Activated CD8-positive, alpha-beta T cell treated with anti-CD3 and anti-CD28 coated beads for 36 hours (primary cell): ENCODE measurements at regions not wholly inside any gene's neighbourhood (a gene's known extent, or its start where the extent isn't known, plus 50 kb on each side); places are given as distances from the start of the nearest gene placed in this dataset.

Source experiments
- ATAC-seq: fragments of 200-7000 bp; cut with Tn5 transposase; one replicate; pipeline ENCODE4 v1.10.0; 2021; ENCODE audit warnings: mild to moderate bottlenecking, moderate library complexity
- CTCF ChIA-PET: fragments of 350-600 bp; sonication (Branson Sonifier 250); formaldehyde crosslinking; loops from one replicate; lab custom pipeline; 2021; ENCODE audit warnings: antibody characterized with exemption; lab: Charles Lee
- POLR2A ChIA-PET: fragments of 350-600 bp; sonication (Branson Sonifier 250); formaldehyde crosslinking; loops from one replicate; lab custom pipeline; 2021; ENCODE audit warnings: antibody characterized with exemption; lab: Charles Lee
- DNase-seq: peaks from one replicate; pipeline ENCODE4 v3.0.0-alpha.2; 2020
- H3K27ac Mint-ChIP-seq: one replicate; pipeline ENCODE4 v1.8.0; 2021; ENCODE audit warnings: mild to moderate bottlenecking, mixed read lengths
- H3K27me3 Mint-ChIP-seq: one replicate; pipeline ENCODE4 v1.8.0; 2021; ENCODE audit warnings: mixed read lengths
- H3K36me3 Mint-ChIP-seq: one replicate; pipeline ENCODE4 v1.8.0; 2021; ENCODE audit warnings: low read depth, mixed read lengths
- H3K4me1 Mint-ChIP-seq: one replicate; pipeline ENCODE4 v1.8.0; 2021; ENCODE audit warnings: low read depth, mixed read lengths
- H3K4me3 Mint-ChIP-seq: one replicate; pipeline ENCODE4 v1.8.0; 2021; ENCODE audit warnings: mild to moderate bottlenecking, moderate library complexity, mixed read lengths
- H3K9me3 Mint-ChIP-seq: one replicate; pipeline ENCODE4 v1.8.0; 2021; ENCODE audit warnings: mixed read lengths
- intact Hi-C: fragments of 100-400 bp; cut with micrococcal nuclease; formaldehyde crosslinking; loops from one replicate; pipeline ENCODE4 v1.10.0; 2022
- TF ChIP-seq, protein P1 (sequence below): fragments of 200-600 bp; IDR thresholded peaks from one replicate; pipeline ENCODE4 v1.8.0; 2022; ENCODE audit warnings: antibody characterized with exemption, mild to moderate bottlenecking

DNA sequence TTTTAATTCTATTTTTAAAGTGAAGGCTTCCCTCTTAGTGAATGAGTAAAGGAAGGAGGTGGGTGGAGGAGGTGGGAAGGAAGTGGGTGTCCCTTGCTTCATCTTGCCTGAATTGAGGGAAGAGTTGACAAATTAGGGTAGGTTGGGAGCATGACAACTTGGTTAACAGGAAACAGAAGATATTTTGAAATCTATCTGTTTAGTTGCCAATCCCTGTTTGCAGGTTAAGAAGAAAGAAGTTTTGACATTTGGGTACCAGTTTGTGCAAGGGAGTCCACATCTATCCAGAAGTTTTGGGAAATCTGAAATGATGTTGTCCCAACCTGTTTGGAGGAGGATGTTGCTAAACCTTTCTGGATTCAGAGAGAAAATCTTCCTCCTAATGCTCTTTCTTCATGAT is 204.1 kb upstream of the SUCLG2 start:
- no peaks in the 10 kb centered on the region for H3K36me3 Mint-ChIP-seq
- peaks cover 4% of the 10 kb centered on the region for H3K4me1 Mint-ChIP-seq
- ATAC-seq (no peak), DNase-seq (no peak)
- POLR2A ChIA-PET: no interaction called here
- TF ChIP-seq, protein P1, sequence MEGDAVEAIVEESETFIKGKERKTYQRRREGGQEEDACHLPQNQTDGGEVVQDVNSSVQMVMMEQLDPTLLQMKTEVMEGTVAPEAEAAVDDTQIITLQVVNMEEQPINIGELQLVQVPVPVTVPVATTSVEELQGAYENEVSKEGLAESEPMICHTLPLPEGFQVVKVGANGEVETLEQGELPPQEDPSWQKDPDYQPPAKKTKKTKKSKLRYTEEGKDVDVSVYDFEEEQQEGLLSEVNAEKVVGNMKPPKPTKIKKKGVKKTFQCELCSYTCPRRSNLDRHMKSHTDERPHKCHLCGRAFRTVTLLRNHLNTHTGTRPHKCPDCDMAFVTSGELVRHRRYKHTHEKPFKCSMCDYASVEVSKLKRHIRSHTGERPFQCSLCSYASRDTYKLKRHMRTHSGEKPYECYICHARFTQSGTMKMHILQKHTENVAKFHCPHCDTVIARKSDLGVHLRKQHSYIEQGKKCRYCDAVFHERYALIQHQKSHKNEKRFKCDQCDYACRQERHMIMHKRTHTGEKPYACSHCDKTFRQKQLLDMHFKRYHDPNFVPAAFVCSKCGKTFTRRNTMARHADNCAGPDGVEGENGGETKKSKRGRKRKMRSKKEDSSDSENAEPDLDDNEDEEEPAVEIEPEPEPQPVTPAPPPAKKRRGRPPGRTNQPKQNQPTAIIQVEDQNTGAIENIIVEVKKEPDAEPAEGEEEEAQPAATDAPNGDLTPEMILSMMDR: no peak
- H3K27me3 Mint-ChIP-seq: no peaks in the 10 kb centered on the region
- CTCF ChIA-PET: no interaction called here
- H3K27ac Mint-ChIP-seq: no peak overlapping the region
- H3K9me3 Mint-ChIP-seq: peaks cover 5% of the 10 kb centered on the region
- H3K4me3 Mint-ChIP-seq: no peak overlapping the region
- intact Hi-C loops: no loop called here

DNA sequence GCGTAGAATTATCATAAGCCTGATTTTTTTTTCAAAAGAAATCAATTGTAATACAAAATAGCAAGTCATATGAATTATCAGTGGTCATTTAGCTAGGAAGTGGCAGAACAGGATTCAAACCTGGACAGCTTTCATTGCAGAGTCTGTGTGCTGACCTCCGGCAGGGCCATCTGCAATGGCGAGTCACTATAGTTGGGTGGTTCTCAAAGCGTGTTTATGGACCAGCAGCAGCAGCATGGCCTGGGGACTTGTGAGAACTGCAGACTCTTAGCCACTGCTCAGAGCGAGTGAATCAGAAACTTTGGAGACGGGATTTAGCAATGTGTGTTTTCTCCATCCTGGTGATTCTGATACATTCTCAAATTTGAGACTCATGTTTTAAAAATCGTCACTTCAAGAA is 202.3 kb upstream of the SUCLG2 start:
- no peaks in the 10 kb centered on the region for H3K27me3 Mint-ChIP-seq
- TF ChIP-seq, protein P1: no peak
- H3K4me1 Mint-ChIP-seq: peaks cover 4% of the 10 kb centered on the region
- ChIA-PET CTCF (no interaction called here), POLR2A (no interaction called here)
- ATAC-seq (no peak), DNase-seq (no peak)
- no peak overlapping the region for H3K4me3 Mint-ChIP-seq
- H3K9me3 Mint-ChIP-seq: peaks cover 5% of the 10 kb centered on the region
- intact Hi-C loops: no loop called here
- no peak overlapping the region for H3K27ac Mint-ChIP-seq
- H3K36me3 Mint-ChIP-seq: no peaks in the 10 kb centered on the region

DNA sequence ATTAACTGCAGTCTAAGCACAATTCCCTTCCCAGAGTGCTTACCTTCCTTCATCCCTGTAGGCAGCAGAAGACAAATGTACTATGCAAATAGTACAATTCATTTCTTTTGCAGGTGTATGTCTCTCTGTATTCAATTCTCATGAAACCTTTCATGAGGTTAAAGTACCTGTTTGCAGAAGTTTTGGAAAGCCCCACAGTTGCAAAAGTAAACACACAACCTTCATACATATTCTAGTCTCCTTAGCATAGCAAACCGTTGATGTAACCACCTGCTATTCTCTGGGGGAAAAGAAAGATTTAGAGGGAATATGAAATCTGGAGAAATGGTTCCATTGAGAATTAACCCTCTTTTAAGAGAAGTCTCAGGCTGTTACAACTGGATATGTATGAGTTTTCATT is 200.3 kb upstream of the SUCLG2 start:
- Mint-ChIP-seq H3K4me1 (peaks cover 4% of the 10 kb centered on the region), H3K4me3 (no peak overlapping the region), H3K27ac (no peak overlapping the region), H3K36me3 (no peaks in the 10 kb centered on the region), H3K27me3 (no peaks in the 10 kb centered on the region), H3K9me3 (peaks cover 5% of the 10 kb centered on the region)
- CTCF ChIA-PET: no interaction called here
- TF ChIP-seq, protein P1: no peak
- no peak for DNase-seq
- POLR2A ChIA-PET: no interaction called here
- intact Hi-C loops: no loop called here
- ATAC-seq: no peak

DNA sequence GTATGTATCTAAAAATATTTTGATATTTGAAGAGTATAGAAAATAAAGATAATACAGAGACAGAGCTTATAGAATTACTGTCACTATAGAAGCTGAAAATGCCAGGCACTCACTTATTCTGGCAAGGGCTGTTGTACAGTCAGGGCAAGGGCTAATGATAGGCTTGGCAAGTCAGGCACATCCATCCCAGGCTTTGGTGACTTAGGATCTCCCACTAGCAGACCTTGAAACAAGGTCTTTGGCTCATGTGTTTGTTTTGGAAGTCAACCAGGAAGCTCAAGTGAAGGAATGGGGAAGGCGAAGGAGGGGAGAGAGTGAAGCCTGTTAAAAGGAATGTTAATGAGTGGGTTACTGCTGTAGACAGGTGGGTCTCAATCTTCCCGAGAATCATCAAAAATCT is 199.1 kb upstream of the SUCLG2 start:
- Mint-ChIP-seq H3K27ac (no peak overlapping the region), H3K27me3 (no peaks in the 10 kb centered on the region), H3K9me3 (no peaks in the 10 kb centered on the region), H3K36me3 (no peaks in the 10 kb centered on the region), H3K4me1 (peaks cover 2% of the 10 kb centered on the region), H3K4me3 (no peak overlapping the region)
- TF ChIP-seq, protein P1: no peak
- no peak for DNase-seq
- no peak for ATAC-seq
- POLR2A ChIA-PET: no interaction called here
- CTCF ChIA-PET: interaction anchor here (0.8 to 1.6 kb wide), 2 partner anchors 9 to 10 kb away, joined by 4 read pairs; no protein-coding TSS in a partner anchor
- intact Hi-C loops: no loop called here

DNA sequence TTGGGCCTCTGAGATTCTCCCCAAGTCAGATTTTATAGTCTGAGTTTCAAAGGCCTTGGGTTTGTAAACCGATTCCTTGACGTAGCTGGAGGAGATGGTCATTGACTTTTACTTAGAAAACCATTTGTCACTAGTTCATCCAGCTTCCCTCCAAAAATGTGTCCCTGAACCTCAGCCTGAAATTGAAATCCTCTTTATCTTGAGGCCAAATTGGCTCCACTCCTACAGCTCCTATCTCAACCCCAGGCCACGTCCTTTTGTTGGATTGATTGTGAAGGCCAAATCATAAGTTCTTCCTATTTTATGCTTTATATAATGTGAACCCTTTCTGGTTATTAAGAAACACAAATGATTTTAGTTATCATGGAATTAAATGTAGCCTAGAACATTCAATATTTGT is 193.9 kb upstream of the SUCLG2 start:
- no peak overlapping the region for H3K4me3 Mint-ChIP-seq
- ATAC-seq (no peak), DNase-seq (no peak)
- H3K27ac Mint-ChIP-seq: no peak overlapping the region
- ChIA-PET CTCF (no interaction called here), POLR2A (no interaction called here)
- H3K36me3 Mint-ChIP-seq: no peaks in the 10 kb centered on the region
- intact Hi-C loops: no loop called here
- no peaks in the 10 kb centered on the region for H3K27me3 Mint-ChIP-seq
- H3K4me1 Mint-ChIP-seq: no peaks in the 10 kb centered on the region
- H3K9me3 Mint-ChIP-seq: no peaks in the 10 kb centered on the region
- TF ChIP-seq, protein P1: no peak
